ENCODE measurements at regions not wholly inside any gene's neighbourhood (a gene's known extent, or its start where the extent isn't known, plus 50 kb on each side); places are given as distances from the start of the nearest gene placed in this dataset.

- Histone ChIP-seq H3K9me3 (ENCODE audit: low read depth) (no peaks in the 10 kb centered on the region), H3K4me3 (no peak overlapping the region), H3K4me2 (no peak overlapping the region), H3K4me1 (ENCODE audit: insufficient read depth) (no peaks in the 10 kb centered on the region), H3K36me3 (replicated peaks; ENCODE audit: insufficient read depth, low read depth) (no peaks in the 10 kb centered on the region), H3K79me2 (peaks cover 11% of the 10 kb centered on the region), H3K27me3 (no peaks in the 10 kb centered on the region), H4K20me1 (ENCODE audit: insufficient read depth, poor library complexity, severe bottlenecking) (no peaks in the 10 kb centered on the region), H2AFZ (no peak overlapping the region), H3K27ac (no peak overlapping the region), H3K9me2 (replicated peaks; ENCODE audit: insufficient read depth) (no peaks in the 10 kb centered on the region)
- no peak for DNase-seq (ENCODE audit: low spot score)
- 96% methylated on average over 2 of the region's 2 CpGs for WGBS (ENCODE audit: low lambda C conversion rate, missing lambda C conversion rate)
- TF ChIP-seq CTCF (IDR thresholded peaks at IDR 0.05; ENCODE audit: poor library complexity): no peak
These were observed 1343.3 kb upstream of the TMEFF2 start for GRCh38 chr2:193538061-193538460.

GRCh38 chr2:193537531-193537930 lies 1342.8 kb upstream of the TMEFF2 start:
- DNase-seq (ENCODE audit: low spot score): no peak
- 98% methylated on average over 2 of the region's 2 CpGs for WGBS (ENCODE audit: low lambda C conversion rate, missing lambda C conversion rate)
- Histone ChIP-seq H3K27me3 (no peaks in the 10 kb centered on the region), H3K36me3 (replicated peaks; ENCODE audit: insufficient read depth, low read depth) (no peaks in the 10 kb centered on the region), H3K27ac (no peak overlapping the region), H2AFZ (no peak overlapping the region), H3K79me2 (peaks cover 11% of the 10 kb centered on the region), H3K4me1 (ENCODE audit: insufficient read depth) (no peaks in the 10 kb centered on the region), H3K4me3 (no peak overlapping the region), H3K9me2 (replicated peaks; ENCODE audit: insufficient read depth) (no peaks in the 10 kb centered on the region), H4K20me1 (ENCODE audit: insufficient read depth, poor library complexity, severe bottlenecking) (no peaks in the 10 kb centered on the region), H3K4me2 (no peak overlapping the region), H3K9me3 (ENCODE audit: low read depth) (no peaks in the 10 kb centered on the region)
- no peak for TF ChIP-seq EZH2phosphoT487 (IDR thresholded peaks at IDR 0.05; ENCODE audit: low read depth, severe bottlenecking, unreplicated experiment)
- TF ChIP-seq CTCF (IDR thresholded peaks at IDR 0.05; ENCODE audit: poor library complexity): no peak
- TF ChIP-seq EZH2 (IDR thresholded peaks at IDR 0.05; ENCODE audit: borderline replicate concordance): no peak

- no peak overlapping the region for H3K4me2 ChIP-seq
- no peak overlapping the region for H3K4me3 ChIP-seq
- DNase-seq (ENCODE audit: low spot score): no peak
- peaks cover 26% of the 10 kb centered on the region for H3K79me2 ChIP-seq
- no peak overlapping the region for H3K27ac ChIP-seq
- 100% methylated on average over 1 of the region's 1 CpG for WGBS (ENCODE audit: low lambda C conversion rate, missing lambda C conversion rate)
- H3K36me3 ChIP-seq (replicated peaks; ENCODE audit: insufficient read depth, low read depth): no peaks in the 10 kb centered on the region
- no peaks in the 10 kb centered on the region for H3K9me3 ChIP-seq (ENCODE audit: low read depth)
- H2AFZ ChIP-seq: no peak overlapping the region
- H3K9me2 ChIP-seq (replicated peaks; ENCODE audit: insufficient read depth): no peaks in the 10 kb centered on the region
- TF ChIP-seq CTCF (IDR thresholded peaks at IDR 0.05; ENCODE audit: poor library complexity) (no peak), EZH2 (IDR thresholded peaks at IDR 0.05; ENCODE audit: borderline replicate concordance) (no peak), EZH2phosphoT487 (IDR thresholded peaks at IDR 0.05; ENCODE audit: low read depth, severe bottlenecking, unreplicated experiment) (no peak)
- no peaks in the 10 kb centered on the region for H3K27me3 ChIP-seq
- H4K20me1 ChIP-seq (ENCODE audit: insufficient read depth, poor library complexity, severe bottlenecking): no peaks in the 10 kb centered on the region
- no peaks in the 10 kb centered on the region for H3K4me1 ChIP-seq (ENCODE audit: insufficient read depth)
These were observed 1333.7 kb upstream of the TMEFF2 start for GRCh38 chr2:193528458-193528857.

- no peaks in the 10 kb centered on the region for H3K4me1 ChIP-seq (ENCODE audit: insufficient read depth)
- H3K79me2 ChIP-seq: peaks cover 31% of the 10 kb centered on the region
- H3K27ac ChIP-seq: no peak overlapping the region
- H3K4me3 ChIP-seq: no peak overlapping the region
- H4K20me1 ChIP-seq (ENCODE audit: insufficient read depth, poor library complexity, severe bottlenecking): no peaks in the 10 kb centered on the region
- no peak overlapping the region for H2AFZ ChIP-seq
- no peaks in the 10 kb centered on the region for H3K36me3 ChIP-seq (replicated peaks; ENCODE audit: insufficient read depth, low read depth)
- H3K9me2 ChIP-seq (replicated peaks; ENCODE audit: insufficient read depth): no peaks in the 10 kb centered on the region
- TF ChIP-seq CTCF (IDR thresholded peaks at IDR 0.05; ENCODE audit: poor library complexity) (no peak), EZH2phosphoT487 (IDR thresholded peaks at IDR 0.05; ENCODE audit: low read depth, severe bottlenecking, unreplicated experiment) (no peak), EZH2 (IDR thresholded peaks at IDR 0.05; ENCODE audit: borderline replicate concordance) (no peak)
- no peaks in the 10 kb centered on the region for H3K9me3 ChIP-seq (ENCODE audit: low read depth)
- no peak for DNase-seq (ENCODE audit: low spot score)
- H3K27me3 ChIP-seq: no peaks in the 10 kb centered on the region
- H3K4me2 ChIP-seq: no peak overlapping the region
- 60% methylated on average over 3 of the region's 3 CpGs for WGBS (ENCODE audit: low lambda C conversion rate, missing lambda C conversion rate)
These were observed 1332.4 kb upstream of the TMEFF2 start for GRCh38 chr2:193527146-193527545.

Measured in hepatocyte (in vitro differentiated cells).